K562 (cell line): ENCODE measurements at regions not wholly inside any gene's neighbourhood (a gene's known extent, or its start where the extent isn't known, plus 50 kb on each side); places are given as distances from the start of the nearest gene placed in this dataset.
A peak's percentile ranks its signal among the peaks of the same experiment; 100 is the strongest.

ENCODE experiments used
- ATAC-seq: fragments of 200-7000 bp; cut with Tn5 transposase; 3 replicates; pipeline ENCODE4 v1.9.1; 2020; ENCODE audit warnings: moderate library complexity
- BruUV-seq: library from RNA; stranded (reverse); fragments of 400-500 nt; replicated peaks from 2 replicates; lab custom pipeline; 2021; lab: Mats Ljungman, UMichigan
- CTCF ChIA-PET: fragments of 300-600 bp; formaldehyde crosslinking; extraction: SDS; loops from one replicate; lab custom pipeline; 2021; ENCODE audit warnings: low intra/inter-chr PET ratio; lab: Yijun Ruan, JAX
- POLR2A ChIA-PET: fragments of 300-600, 350-650 bp; sonication (Branson Sonifier 250); formaldehyde crosslinking; extraction: SDS; loops from one replicate; lab custom pipeline; 2021; ENCODE audit warnings: antibody characterized with exemption, inconsistent platforms; lab: Yijun Ruan, JAX
- DNase-seq, 4 experiments: peaks; one replicate each; pipeline versions ENCODE4 v3.0.0 to v3.0.0-alpha.2; 2011 to 2018; ENCODE audit warnings: low spot score in 3 of 4, mixed read lengths in 3 of 4; ENCODE audit errors: extremely low read depth in 1 of 4
- FAIRE-seq: peaks from 2 replicates; lab custom pipeline; 2011; peaks lifted over from hg19 to GRCh38; lab: Jason Lieb, UNC
- H2AFZ ChIP-seq: 2 replicates; pipeline ENCODE4 v1.6.0; 2011; ENCODE audit warnings: low read depth, low read length, control low read depth, inconsistent platforms
- H3K27ac ChIP-seq: fragments of 200-600 bp; 3 replicates; pipeline ENCODE4 v1.8.0; 2011; ENCODE audit warnings: low read depth, mild to moderate bottlenecking, control low read depth, inconsistent platforms, low read length, moderate library complexity, mixed read lengths; ENCODE audit errors: extremely low read depth
- H3K27me3 ChIP-seq, 2 experiments: fragments of 300-600 bp in 1 of 2; 2 replicates in 1 of 2; 3 replicates in 1 of 2; pipeline versions ENCODE4 v1.6.0 to v1.8.0; 2011; ENCODE audit warnings: inconsistent platforms in 2 of 2, low read length in 2 of 2, mild to moderate bottlenecking in 1 of 2, mixed read lengths in 1 of 2, moderate library complexity in 1 of 2; ENCODE audit not compliant: control insufficient read depth in 2 of 2, insufficient read depth in 2 of 2
- H3K36me3 ChIP-seq: fragments of 300-600 bp; 3 replicates; pipeline ENCODE4 v1.8.0; 2011; ENCODE audit warnings: mild to moderate bottlenecking, low read length, inconsistent platforms; ENCODE audit not compliant: control insufficient read depth, insufficient read depth
- H3K4me1 ChIP-seq, 2 experiments: fragments of 200-600 bp in 1 of 2; replicated peaks in 1 of 2; 2 replicates in 1 of 2; 3 replicates in 1 of 2; pipeline versions ENCODE4 v1.5.1 to v1.8.0; 2011; ENCODE audit warnings: inconsistent platforms in 2 of 2, low read length in 2 of 2, mild to moderate bottlenecking in 1 of 2, mixed read lengths in 1 of 2, moderate library complexity in 1 of 2; ENCODE audit not compliant: control insufficient read depth in 2 of 2, insufficient read depth in 2 of 2
- H3K4me2 ChIP-seq: 2 replicates; pipeline ENCODE4 v1.6.1; 2011; ENCODE audit warnings: low read length, control low read depth, inconsistent platforms, mixed read lengths; ENCODE audit not compliant: insufficient read depth
- H3K4me3 ChIP-seq: fragments of 200-600 bp; sonication (generic), shearing (Covaris generic); 2 replicates; pipeline ENCODE4 v1.5.1; 2016; ENCODE audit warnings: control low read depth, inconsistent platforms
- H3K79me2 ChIP-seq: fragments of 200-600 bp; 3 replicates; pipeline ENCODE4 v1.8.0; 2011; ENCODE audit warnings: low read length, inconsistent platforms; ENCODE audit not compliant: control insufficient read depth, insufficient read depth
- H3K9ac ChIP-seq, 2 experiments: 2 replicates each; pipeline versions ENCODE4 v1.6.0 to v1.6.1; 2011; ENCODE audit warnings: low read depth in 2 of 2, low read length in 2 of 2, control low read depth in 1 of 2, inconsistent platforms in 1 of 2, mild to moderate bottlenecking in 1 of 2, mixed read lengths in 1 of 2; ENCODE audit not compliant: insufficient read depth in 1 of 2
- H3K9me1 ChIP-seq: one replicate; pipeline ENCODE4 v1.6.0; 2011; ENCODE audit warnings: inconsistent platforms, mild to moderate bottlenecking, low read length, moderate library complexity; ENCODE audit not compliant: control insufficient read depth, insufficient read depth
- H3K9me3 ChIP-seq: replicated peaks from 2 replicates; pipeline ENCODE4 v1.5.1; 2011; ENCODE audit warnings: low read depth, low read length, inconsistent platforms; ENCODE audit not compliant: control insufficient read depth, insufficient read depth
- H4K20me1 ChIP-seq: replicated peaks from 2 replicates; pipeline ENCODE4 v1.6.1; 2011; ENCODE audit warnings: low read length, inconsistent platforms, mixed read lengths; ENCODE audit not compliant: control insufficient read depth, insufficient read depth
- HDAC2 ChIP-seq: fragments of 450-650 bp; IDR thresholded peaks from 2 replicates; pipeline ENCODE4 v1.6.1; 2016; ENCODE audit warnings: mild to moderate bottlenecking
- KDM1A ChIP-seq, 2 experiments: fragments of 450-650 bp; IDR thresholded peaks; 2 replicates each; pipeline ENCODE4 v1.6.1; 2016; ENCODE audit warnings: mild to moderate bottlenecking in 2 of 2
- KDM5B ChIP-seq: fragments of 200-600 bp; sonication (generic); IDR thresholded peaks from 2 replicates; pipeline ENCODE4 v1.6.1; 2012; ENCODE audit warnings: low read depth, mild to moderate bottlenecking, moderate library complexity, low read length, control low read depth, inconsistent platforms; ENCODE audit not compliant: insufficient replicate concordance
- KLF10 ChIP-seq: fragments of 250-450 bp; sonication (Bioruptor Pico); IDR thresholded peaks from 2 replicates; pipeline ENCODE4 v1.6.1; 2021; ENCODE audit warnings: matching md5 sums
- PPARD ChIP-seq: fragments of 250-450 bp; sonication (Bioruptor Pico); IDR thresholded peaks from 2 replicates; pipeline ENCODE4 v1.8.0; 2022; ENCODE audit warnings: inconsistent platforms, mild to moderate bottlenecking, moderate library complexity
- RFX7 ChIP-seq: fragments of 250-450 bp; sonication (Bioruptor Pico); IDR thresholded peaks from 2 replicates; pipeline ENCODE4 v1.5.1; 2021; ENCODE audit warnings: mild to moderate bottlenecking
- SMARCA4 ChIP-seq: fragments of 450-650 bp; IDR thresholded peaks from 2 replicates; pipeline ENCODE4 v1.6.1; 2016
- TSC22D4 ChIP-seq: fragments of 450-650 bp; IDR thresholded peaks from 2 replicates; pipeline ENCODE4 v1.6.1; 2016; ENCODE audit warnings: missing genetic modification characterization, missing biosample characterization, control low read depth
- WHSC1 ChIP-seq: IDR thresholded peaks from one replicate; pipeline ENCODE4 v1.6.1; 2012; ENCODE audit warnings: low read length, control low read depth, inconsistent platforms
- ZC3H8 ChIP-seq: fragments of 450-650 bp; IDR thresholded peaks from 2 replicates; pipeline ENCODE4 v1.6.1; 2017
- ZNF232 ChIP-seq: sonication (generic); formaldehyde crosslinking; IDR thresholded peaks from 2 replicates; pipeline ENCODE4 v1.8.0; 2022; ENCODE audit warnings: mild to moderate bottlenecking, missing genetic modification reagents
- ZNF24 ChIP-seq: fragments of 450-650 bp; IDR thresholded peaks from 2 replicates; pipeline ENCODE4 v1.6.1; 2016
- ZNF57 ChIP-seq: fragments of 450-650 bp; formaldehyde crosslinking; IDR thresholded peaks from 2 replicates; pipeline ENCODE4 v1.4.0; 2020; ENCODE audit warnings: mild to moderate bottlenecking, moderate library complexity
- ZNF766 ChIP-seq: fragments of 200-800 bp; sonication (Bioruptor generic); conservative IDR thresholded peaks from 2 replicates; pipeline ENCODE4 v1.6.1; 2016; ENCODE audit warnings: missing genetic modification characterization, missing compliant biosample characterization
- WGBS: fragments of 100-300 bp; shearing (Covaris generic); methylation state at CpG from one replicate; pipeline ENCODE4 v1.1.6; 2016; ENCODE audit warnings: low coverage, mixed read lengths; ENCODE audit not compliant: insufficient coverage; ENCODE audit errors: missing lambda C conversion rate; 5-methylcytosine and 5-hydroxymethylcytosine counted together
- in situ Hi-C: fragments of 300-500 bp; cut with MboI; formaldehyde crosslinking; loops from 4 replicates; pipeline ENCODE4 v1.15.0; 2018; ENCODE audit warnings: inconsistent platforms, mixed read lengths
- intact Hi-C: fragments of 100-400 bp; cut with micrococcal nuclease; formaldehyde crosslinking; loops from 2 replicates; pipeline ENCODE4 v1.14.2; 2022
- TF ChIP-seq, protein P1 (sequence below): fragments of 450-650 bp; formaldehyde crosslinking; IDR thresholded peaks from 2 replicates; pipeline ENCODE4 v1.4.0; 2020; ENCODE audit warnings: mild to moderate bottlenecking, moderate library complexity
- TF ChIP-seq, protein P2 (sequence below): sonication (generic); formaldehyde crosslinking; IDR thresholded peaks from 2 replicates; pipeline ENCODE4 v1.9.0; 2022; ENCODE audit warnings: mild to moderate bottlenecking, missing genetic modification reagents
- TF ChIP-seq, protein P3 (sequence below): fragments of 250-450 bp; sonication (Bioruptor Pico); IDR thresholded peaks from 2 replicates; pipeline ENCODE4 v1.8.0; 2022; ENCODE audit warnings: moderate library complexity, mild to moderate bottlenecking, inconsistent platforms
- TF ChIP-seq, protein P4 (sequence below): fragments of 450-650 bp; formaldehyde crosslinking; IDR thresholded peaks from 2 replicates; pipeline ENCODE4 v1.4.0; 2020; ENCODE audit warnings: mild to moderate bottlenecking, mixed read lengths
- TF ChIP-seq, protein P5 (sequence below): fragments of 250-450 bp; sonication (Bioruptor Pico); IDR thresholded peaks from 2 replicates; pipeline ENCODE4 v1.5.0; 2021

DNA sequence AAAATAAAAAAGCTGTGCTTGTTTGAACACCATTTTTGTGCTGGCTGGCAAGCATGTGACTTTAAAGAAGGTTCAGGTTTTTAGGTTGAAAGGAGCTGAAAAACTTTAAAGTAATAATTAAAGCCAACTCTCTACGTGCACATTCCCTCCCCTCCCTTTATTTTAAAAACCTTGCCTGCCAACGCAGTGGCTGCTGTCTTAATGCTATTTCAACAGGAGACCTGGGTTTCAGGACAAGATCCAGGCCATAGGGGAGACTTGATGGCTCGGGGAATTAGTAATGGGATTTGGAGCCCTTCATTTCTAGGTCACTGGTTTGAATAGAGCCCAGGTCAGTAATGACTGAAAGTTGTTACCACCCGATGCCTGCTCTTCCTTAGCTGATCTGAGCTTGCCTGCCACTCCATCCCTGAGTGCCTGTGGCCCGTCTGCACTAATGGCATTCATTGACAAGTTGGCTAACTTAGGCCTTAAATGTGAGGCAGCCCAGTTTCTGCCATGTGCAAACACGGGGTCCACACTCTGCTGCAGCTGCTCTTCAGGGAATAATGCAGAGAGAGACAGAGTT, 1233.2 kb upstream of the ZEB2 start:
- CTCF ChIA-PET, result no interaction called here
- H3K79me2 ChIP-seq, result no peaks in the 10 kb centered on the region
- BruUV-seq, result no TSS peak
- TF ChIP-seq, protein P1, sequence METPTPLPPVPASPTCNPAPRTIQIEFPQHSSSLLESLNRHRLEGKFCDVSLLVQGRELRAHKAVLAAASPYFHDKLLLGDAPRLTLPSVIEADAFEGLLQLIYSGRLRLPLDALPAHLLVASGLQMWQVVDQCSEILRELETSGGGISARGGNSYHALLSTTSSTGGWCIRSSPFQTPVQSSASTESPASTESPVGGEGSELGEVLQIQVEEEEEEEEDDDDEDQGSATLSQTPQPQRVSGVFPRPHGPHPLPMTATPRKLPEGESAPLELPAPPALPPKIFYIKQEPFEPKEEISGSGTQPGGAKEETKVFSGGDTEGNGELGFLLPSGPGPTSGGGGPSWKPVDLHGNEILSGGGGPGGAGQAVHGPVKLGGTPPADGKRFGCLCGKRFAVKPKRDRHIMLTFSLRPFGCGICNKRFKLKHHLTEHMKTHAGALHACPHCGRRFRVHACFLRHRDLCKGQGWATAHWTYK (CRISPR knock-in tag), result no peak
- no peak for TF ChIP-seq ZNF232 (CRISPR knock-in tag)
- TF ChIP-seq SMARCA4, result no peak
- TF ChIP-seq ZC3H8, result no peak
- TF ChIP-seq TSC22D4 (tag), result no peak
- TF ChIP-seq, protein P2, sequence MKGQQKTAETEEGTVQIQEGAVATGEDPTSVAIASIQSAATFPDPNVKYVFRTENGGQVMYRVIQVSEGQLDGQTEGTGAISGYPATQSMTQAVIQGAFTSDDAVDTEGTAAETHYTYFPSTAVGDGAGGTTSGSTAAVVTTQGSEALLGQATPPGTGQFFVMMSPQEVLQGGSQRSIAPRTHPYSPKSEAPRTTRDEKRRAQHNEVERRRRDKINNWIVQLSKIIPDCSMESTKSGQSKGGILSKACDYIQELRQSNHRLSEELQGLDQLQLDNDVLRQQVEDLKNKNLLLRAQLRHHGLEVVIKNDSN (CRISPR knock-in tag), result no peak
- TF ChIP-seq ZNF24, result no peak
- no peak for TF ChIP-seq ZNF766 (CRISPR knock-in tag)
- TF ChIP-seq WHSC1, result no peak
- TF ChIP-seq, protein P3, sequence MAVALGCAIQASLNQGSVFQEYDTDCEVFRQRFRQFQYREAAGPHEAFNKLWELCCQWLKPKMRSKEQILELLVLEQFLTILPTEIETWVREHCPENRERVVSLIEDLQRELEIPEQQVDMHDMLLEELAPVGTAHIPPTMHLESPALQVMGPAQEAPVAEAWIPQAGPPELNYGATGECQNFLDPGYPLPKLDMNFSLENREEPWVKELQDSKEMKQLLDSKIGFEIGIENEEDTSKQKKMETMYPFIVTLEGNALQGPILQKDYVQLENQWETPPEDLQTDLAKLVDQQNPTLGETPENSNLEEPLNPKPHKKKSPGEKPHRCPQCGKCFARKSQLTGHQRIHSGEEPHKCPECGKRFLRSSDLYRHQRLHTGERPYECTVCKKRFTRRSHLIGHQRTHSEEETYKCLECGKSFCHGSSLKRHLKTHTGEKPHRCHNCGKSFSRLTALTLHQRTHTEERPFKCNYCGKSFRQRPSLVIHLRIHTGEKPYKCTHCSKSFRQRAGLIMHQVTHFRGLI, result no peak
- TF ChIP-seq KLF10 (CRISPR knock-in tag), result no peak
- no peak for TF ChIP-seq ZNF57 (CRISPR knock-in tag)
- TF ChIP-seq PPARD (CRISPR knock-in tag), result no peak
- TF ChIP-seq HDAC2, result no peak
- TF ChIP-seq KDM5B, result no peak
- no peak for TF ChIP-seq KDM1A (IDR thresholded peaks at IDR 0.05)
- TF ChIP-seq, protein P4, sequence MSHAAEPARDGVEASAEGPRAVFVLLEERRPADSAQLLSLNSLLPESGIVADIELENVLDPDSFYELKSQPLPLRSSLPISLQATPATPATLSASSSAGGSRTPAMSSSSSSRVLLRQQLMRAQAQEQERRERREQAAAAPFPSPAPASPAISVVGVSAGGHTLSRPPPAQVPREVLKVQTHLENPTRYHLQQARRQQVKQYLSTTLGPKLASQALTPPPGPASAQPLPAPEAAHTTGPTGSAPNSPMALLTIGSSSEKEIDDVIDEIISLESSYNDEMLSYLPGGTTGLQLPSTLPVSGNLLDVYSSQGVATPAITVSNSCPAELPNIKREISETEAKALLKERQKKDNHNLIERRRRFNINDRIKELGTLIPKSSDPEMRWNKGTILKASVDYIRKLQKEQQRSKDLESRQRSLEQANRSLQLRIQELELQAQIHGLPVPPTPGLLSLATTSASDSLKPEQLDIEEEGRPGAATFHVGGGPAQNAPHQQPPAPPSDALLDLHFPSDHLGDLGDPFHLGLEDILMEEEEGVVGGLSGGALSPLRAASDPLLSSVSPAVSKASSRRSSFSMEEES (CRISPR knock-in tag), result no peak
- TF ChIP-seq, protein P5, sequence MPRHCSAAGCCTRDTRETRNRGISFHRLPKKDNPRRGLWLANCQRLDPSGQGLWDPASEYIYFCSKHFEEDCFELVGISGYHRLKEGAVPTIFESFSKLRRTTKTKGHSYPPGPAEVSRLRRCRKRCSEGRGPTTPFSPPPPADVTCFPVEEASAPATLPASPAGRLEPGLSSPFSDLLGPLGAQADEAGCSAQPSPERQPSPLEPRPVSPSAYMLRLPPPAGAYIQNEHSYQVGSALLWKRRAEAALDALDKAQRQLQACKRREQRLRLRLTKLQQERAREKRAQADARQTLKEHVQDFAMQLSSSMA (CRISPR knock-in tag), result no peak
- no peak for TF ChIP-seq RFX7
- H3K9me1 ChIP-seq, result no peaks in the 10 kb centered on the region
- WGBS, result 48% methylated on average over 6 of the region's 6 CpGs
- no peaks in the 10 kb centered on the region for H3K27me3 ChIP-seq
- no peaks in the 10 kb centered on the region for H3K36me3 ChIP-seq
- H3K4me1 ChIP-seq, result peaks cover 22 to 56% of the 10 kb centered on the region in 2 experiments
- H3K4me3 ChIP-seq, result no peak overlapping the region
- no peaks in the 10 kb centered on the region for H3K9me3 ChIP-seq
- no peak overlapping the region for H3K4me2 ChIP-seq
- H3K27ac ChIP-seq, result peak overlapping the region; percentile 68; the same call in 2 of the 3 replicates
- in situ Hi-C loops, result no loop called here
- no peak for ATAC-seq
- intact Hi-C loops, result loop anchor here (5.0 to 10.0 kb wide), 4 partner anchors 161 to 1168 kb away; no protein-coding TSS in a partner anchor
- FAIRE-seq, result no peak
- peak overlapping the region; percentile 6 to 58; a peak in 3 of 4 replicates for H3K9ac ChIP-seq
- POLR2A ChIA-PET, result interaction anchor here (0.6 kb wide), 1 partner anchor 542 kb away, joined by 3 read pairs; no protein-coding TSS in a partner anchor
- H4K20me1 ChIP-seq, result no peaks in the 10 kb centered on the region
- no peak for DNase-seq
- peak overlapping the region; percentile 98 for H2AFZ ChIP-seq
